Activated effector memory CD4-positive, alpha-beta T cell treated with Interleukin-2 at 50 U/mL for 16 hours (primary cell): ENCODE measurements at regions not wholly inside any gene's neighbourhood (a gene's known extent, or its start where the extent isn't known, plus 50 kb on each side); places are given as distances from the start of the nearest gene placed in this dataset.

Source experiments
- DNase-seq: peaks from one replicate; pipeline ENCODE4 v3.0.0-alpha.2; 2020

GRCh38 chr11:80533463-80533862 is 1092.6 kb upstream of the TENM4 start:
- DNase-seq: no peak

DNA sequence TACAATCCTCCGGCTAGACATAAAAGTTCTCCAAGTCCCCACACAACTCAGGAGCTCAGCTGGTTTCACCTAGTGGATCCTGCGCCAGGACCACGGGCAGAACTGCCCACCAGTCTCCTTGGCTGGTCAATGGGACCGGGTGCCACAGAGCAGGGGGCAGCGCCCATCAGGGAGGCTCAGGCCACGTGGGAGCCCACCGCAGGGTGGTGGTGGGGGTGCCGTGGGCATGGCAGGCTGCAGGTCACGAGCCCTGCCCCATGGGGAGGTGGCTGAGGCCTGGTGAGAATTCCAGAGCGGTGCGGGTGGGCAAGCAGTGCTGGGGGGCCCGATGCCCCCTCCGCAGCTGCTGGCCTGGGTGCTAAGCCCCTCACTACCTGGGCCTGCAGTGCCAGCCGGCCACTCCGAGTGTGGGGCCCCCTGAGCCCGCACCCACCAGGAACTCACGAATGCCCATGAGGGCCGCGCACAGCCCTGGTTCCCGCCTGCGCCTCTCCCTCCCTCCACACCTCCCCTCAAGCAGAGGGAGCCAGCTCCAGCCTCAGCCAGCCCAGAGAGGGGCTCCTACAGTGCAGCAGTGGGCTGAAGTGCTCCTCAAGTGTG is 1091.9 kb upstream of the TENM4 start:
- DNase-seq: no peak

DNA sequence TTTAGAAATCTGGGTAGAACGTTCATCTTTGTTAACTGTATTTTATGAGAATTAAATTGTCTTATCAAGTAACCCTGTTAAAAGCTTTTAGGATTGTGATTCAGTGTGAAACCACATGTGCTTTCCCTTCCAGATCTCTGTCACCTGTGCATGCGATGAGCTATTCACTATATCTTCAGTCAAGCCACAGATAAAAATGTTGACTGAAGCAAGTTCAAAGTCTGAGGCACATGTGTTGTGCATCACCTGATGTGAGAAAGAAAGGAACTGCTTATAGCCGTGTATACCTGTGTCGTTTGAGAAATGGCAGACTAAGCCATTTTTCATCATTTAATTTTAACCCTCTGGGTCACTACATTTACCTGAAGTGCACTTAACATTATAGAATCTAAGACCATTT is 1088.9 kb upstream of the TENM4 start:
- no peak for DNase-seq

GRCh38 chr11:80525663-80526405 is 1085.0 kb upstream of the TENM4 start:
- no peak for DNase-seq

DNA sequence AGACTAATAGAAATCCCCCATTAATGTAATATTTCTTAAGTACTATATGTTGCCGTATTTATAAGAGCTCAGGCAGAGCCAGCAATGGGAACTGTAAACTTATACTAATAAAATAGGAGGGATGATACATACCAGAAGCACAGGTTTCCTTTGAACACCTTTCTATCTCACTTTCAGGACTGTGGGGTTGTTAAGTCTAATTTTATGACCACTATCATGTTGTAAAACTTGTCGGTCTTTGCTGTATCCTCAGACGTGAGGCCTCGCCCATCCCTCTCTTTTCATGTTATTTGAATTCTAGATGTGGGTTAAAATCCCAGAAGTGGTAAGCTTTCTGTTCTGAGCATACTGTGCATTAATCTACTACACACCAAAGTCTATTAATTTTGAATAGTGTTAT is 1083.5 kb upstream of the TENM4 start:
- no peak for DNase-seq

- DNase-seq: no peak
These were observed 1082.2 kb upstream of the TENM4 start for GRCh38 chr11:80523057-80523456.

- DNase-seq: no peak
These were observed 1080.8 kb upstream of the TENM4 start for GRCh38 chr11:80521592-80521991.

- DNase-seq: no peak
These were observed 1079.7 kb upstream of the TENM4 start for GRCh38 chr11:80520507-80520887.

DNA sequence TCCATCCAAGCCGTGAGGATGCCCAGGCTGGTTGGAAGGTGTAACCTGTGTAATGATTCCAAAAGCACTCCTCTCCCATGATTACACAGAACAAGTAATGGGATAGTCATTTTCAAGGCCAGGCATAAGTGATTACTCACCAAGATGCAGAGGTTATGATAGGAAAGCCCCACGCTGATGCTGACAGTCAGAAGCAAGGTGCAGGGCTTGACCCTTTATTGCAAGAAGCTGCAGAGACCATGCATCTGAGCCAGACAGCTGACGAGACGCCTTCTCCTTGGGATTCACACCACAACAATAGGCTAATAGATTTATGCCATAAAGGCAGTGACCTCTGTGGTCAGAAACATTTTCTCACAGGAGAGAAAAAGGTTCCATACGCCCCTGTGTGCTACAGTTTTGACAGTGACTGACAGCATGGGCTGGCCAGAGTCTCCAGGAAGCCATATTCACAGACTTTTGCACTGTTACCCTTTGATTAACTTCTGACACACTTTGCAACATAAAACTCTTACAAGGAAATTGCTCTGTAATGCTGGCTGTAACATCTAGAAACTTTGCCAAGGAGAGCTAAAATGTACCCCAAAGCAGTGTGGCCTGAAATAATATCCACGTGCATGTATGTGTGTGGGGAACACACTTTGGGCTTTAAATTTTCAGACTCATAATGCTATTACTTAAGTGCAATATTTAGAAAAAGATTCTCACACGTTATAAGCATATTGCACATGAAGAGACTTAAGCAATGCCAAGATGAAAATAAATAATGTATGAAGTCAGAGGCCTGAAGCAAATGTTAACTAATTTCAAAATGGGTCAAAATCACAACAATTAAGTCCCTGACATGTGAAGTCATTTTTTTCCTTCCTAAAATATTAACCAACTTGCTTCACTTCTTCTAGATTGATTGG is 1079.0 kb upstream of the TENM4 start:
- no peak for DNase-seq

DNA sequence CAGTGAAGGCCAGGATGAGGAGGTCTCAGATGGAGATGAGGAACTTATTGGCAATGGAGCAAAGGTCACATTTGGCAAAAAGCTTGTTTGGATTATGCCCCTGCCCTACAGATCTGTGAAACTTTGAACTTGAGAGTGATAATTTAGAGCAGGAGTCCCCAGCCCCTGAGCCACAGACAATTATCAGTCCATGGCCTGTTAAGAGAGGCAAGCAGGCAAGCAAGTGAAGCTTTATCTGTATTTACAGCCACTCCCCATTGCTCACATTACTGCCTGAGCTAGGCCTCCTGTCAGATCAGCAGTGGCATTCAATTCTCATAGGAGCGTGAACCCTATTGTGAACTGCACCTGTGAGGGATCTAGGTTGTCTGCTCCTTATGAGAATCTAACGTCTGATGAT is 1076.9 kb upstream of the TENM4 start:
- no peak for DNase-seq

DNA sequence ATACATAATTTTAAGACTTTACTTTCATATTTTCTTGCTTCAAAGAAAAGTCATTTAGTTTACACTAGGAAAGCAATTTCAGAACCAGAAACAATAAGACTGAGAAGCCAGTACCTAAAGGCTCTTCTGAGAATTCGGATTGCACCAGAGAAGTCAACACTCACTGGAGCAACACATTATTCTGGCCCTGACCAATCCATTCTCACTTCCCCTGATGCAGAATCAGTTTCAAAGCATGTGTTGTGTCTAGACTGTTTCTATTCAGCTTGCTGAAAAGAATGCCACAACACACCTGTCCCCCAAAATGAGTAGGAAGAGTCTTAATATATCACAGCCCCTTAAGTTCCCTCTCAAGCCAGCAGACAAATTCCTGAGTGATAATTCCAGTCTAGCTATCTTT is 1074.3 kb upstream of the TENM4 start:
- DNase-seq: no peak

GRCh38 chr11:80512491-80512890 is 1071.7 kb upstream of the TENM4 start:
- no peak for DNase-seq

GRCh38 chr11:80505771-80506170 is 1064.9 kb upstream of the TENM4 start:
- no peak for DNase-seq

- DNase-seq: no peak
These were observed 1063.2 kb upstream of the TENM4 start for GRCh38 chr11:80503990-80504389.

GRCh38 chr11:80502511-80502910 is 1061.7 kb upstream of the TENM4 start:
- no peak for DNase-seq

DNA sequence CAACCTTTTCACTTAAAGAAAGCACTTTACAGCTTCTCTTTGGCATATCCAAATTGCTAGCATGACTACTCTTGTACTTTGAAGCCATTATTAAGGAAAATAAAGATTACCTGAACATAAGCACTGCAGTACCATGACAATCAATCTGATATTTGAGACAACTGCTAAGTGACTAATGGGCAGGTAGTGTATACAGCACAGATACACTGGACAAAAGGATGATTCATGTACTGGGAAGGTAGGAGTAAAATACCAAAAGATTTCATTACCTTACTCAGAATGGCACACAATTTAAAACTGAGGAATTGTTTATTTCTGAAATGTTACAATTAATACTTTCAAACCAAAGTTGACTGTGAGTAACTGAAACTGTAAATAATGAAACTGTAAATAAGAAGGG is 1054.3 kb upstream of the TENM4 start:
- no peak for DNase-seq

- no peak for DNase-seq
These were observed 1047.1 kb upstream of the TENM4 start for GRCh38 chr11:80487952-80488351.

DNA sequence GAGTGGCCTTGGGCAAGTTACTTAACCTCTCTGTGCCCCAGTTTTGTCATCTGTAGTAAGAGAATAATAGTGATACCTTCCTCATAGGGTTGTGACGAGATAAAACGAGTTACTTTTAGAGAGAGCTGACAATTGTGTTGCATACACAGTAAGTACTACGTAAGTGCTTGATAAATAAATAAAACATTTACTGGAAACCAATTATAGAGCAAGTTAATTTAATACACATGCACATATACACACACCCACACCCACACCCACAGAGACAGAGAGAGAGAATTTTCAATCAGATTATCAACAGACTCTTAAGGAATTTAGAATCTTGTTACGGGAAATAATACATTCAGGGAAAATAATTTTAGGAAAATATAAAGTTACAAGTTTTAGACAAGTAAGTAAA is 1045.8 kb upstream of the TENM4 start:
- no peak for DNase-seq

DNA sequence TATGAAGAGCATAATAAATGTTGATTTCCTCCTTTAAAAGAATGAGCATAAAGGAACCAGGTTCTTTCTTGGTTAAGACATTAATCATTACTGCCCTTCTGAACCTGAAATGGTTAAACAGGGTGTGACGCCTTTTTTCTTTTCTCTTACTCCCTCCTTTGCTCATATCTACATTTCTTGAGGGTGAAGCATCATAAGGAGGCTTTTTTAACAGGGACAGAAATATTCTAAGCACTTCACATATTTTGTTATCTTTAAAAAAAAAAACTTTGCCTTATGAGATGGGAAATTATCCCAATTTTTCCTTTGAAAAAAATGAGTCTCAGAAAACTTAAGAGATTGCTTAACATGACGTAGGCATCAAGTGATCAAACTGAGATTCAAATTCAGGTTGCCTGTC is 1036.3 kb upstream of the TENM4 start:
- no peak for DNase-seq

DNA sequence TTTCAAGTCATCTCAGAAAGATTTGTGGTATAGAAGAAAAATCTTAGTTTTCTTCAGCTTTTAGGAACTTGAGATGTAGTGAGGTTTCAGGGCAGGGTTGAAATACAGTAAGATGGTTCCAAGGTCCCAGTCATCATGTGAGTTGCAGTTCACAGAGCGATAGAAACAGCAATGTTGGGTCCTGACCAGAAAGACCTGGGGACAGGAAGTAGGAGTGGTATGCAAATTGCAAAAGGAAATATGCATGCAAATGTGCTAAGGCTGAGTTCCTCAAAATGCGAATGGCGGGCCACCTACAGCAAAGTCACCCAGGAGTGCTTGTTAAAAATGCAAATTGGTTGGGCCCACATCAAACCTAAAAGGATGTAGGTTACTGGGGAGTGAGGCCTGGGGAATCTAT is 1032.7 kb upstream of the TENM4 start:
- no peak for DNase-seq

DNA sequence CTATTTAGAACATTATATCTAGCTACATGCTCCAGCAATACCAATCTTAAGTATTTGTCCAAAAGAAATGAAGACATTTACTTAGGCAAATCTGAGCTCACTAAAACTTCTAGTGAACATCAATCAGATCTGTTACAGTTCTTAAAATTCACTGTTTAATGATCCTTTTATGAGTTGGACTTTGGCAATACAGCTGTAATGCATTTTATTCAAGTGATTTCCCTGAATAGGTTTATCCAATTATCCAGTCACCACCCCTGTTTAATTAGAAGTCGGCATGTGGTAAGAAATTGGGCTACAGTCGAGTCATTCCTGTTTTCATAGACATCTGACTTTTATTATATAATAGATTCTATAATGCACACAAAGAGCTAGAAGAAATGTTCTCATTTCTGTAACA is 1029.0 kb upstream of the TENM4 start:
- no peak for DNase-seq

- no peak for DNase-seq
These were observed 1025.7 kb upstream of the TENM4 start for GRCh38 chr11:80466570-80466969.

- no peak for DNase-seq
These were observed 1021.4 kb upstream of the TENM4 start for GRCh38 chr11:80462211-80462610.

GRCh38 chr11:80458376-80458775 is 1017.5 kb upstream of the TENM4 start:
- no peak for DNase-seq
